ENCODE measurements at regions not wholly inside any gene's neighbourhood (a gene's known extent, or its start where the extent isn't known, plus 50 kb on each side); places are given as distances from the start of the nearest gene placed in this dataset.

DNA sequence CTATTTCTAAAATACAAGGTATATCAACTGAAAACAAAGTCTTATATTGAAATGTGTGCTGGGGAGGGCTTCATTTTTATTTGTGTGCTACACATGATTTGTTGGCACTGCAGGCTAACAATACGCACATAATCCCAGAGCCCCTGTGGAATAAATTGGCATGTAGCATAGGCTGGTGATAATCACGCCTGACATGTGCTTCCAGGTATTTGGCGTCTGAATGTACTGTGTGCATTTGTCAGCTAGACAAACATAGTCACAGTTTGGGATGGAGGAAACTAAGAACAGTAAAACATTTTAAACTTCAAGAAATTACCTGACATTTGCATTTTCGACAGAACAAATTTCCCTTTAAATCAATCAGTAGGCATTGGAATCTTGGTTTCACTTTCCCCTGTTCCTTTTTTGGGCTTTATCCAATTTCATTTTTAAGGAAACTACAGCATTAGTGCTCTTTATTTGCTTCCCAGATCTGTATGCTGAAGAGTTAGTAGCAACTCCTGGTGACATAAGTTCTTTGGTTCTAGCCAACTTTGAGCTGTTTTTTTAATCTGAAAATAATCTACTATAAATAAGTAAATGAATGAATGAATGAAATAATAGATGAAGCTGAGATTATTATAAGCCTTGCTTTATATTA lies 472.3 kb downstream of the PDHA2 start:
- H3K36me3 ChIP-seq (ENCODE audit: control insufficient read depth in 2 of 3, insufficient read depth in 3 of 3, low read length in 3 of 3), result no peaks in the 10 kb centered on the region
- H3K9ac ChIP-seq (ENCODE audit: low read length in 3 of 3), result no peak overlapping the region
- FAIRE-seq (no peak), DNase-seq (no peak)
- TF ChIP-seq, protein P1, sequence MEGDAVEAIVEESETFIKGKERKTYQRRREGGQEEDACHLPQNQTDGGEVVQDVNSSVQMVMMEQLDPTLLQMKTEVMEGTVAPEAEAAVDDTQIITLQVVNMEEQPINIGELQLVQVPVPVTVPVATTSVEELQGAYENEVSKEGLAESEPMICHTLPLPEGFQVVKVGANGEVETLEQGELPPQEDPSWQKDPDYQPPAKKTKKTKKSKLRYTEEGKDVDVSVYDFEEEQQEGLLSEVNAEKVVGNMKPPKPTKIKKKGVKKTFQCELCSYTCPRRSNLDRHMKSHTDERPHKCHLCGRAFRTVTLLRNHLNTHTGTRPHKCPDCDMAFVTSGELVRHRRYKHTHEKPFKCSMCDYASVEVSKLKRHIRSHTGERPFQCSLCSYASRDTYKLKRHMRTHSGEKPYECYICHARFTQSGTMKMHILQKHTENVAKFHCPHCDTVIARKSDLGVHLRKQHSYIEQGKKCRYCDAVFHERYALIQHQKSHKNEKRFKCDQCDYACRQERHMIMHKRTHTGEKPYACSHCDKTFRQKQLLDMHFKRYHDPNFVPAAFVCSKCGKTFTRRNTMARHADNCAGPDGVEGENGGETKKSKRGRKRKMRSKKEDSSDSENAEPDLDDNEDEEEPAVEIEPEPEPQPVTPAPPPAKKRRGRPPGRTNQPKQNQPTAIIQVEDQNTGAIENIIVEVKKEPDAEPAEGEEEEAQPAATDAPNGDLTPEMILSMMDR (IDR thresholded peaks at IDR 0.05; ENCODE audit: borderline replicate concordance, extremely low read depth, insufficient read depth), result no peak
- intact Hi-C loops (cut with DNase I), result no loop called here
- no peaks in the 10 kb centered on the region for H3K27me3 ChIP-seq (ENCODE audit: control insufficient read depth, insufficient read depth, low read length)
- no peaks in the 10 kb centered on the region for H3K9me3 ChIP-seq (ENCODE audit: control insufficient read depth in 2 of 3, insufficient read depth in 1 of 3, low read length in 3 of 3)
- H3K4me3 ChIP-seq (ENCODE audit: low read length in 3 of 3), result peak overlapping the region in 2 of 3 donors; percentile 1 to 47
- no peak overlapping the region for H3K27ac ChIP-seq (ENCODE audit: low read depth in 2 of 2, low read length in 2 of 2)
- no peaks in the 10 kb centered on the region for H3K4me1 ChIP-seq (ENCODE audit: control insufficient read depth in 2 of 3, insufficient read depth in 2 of 3, low read depth in 1 of 3, low read length in 3 of 3)

DNA sequence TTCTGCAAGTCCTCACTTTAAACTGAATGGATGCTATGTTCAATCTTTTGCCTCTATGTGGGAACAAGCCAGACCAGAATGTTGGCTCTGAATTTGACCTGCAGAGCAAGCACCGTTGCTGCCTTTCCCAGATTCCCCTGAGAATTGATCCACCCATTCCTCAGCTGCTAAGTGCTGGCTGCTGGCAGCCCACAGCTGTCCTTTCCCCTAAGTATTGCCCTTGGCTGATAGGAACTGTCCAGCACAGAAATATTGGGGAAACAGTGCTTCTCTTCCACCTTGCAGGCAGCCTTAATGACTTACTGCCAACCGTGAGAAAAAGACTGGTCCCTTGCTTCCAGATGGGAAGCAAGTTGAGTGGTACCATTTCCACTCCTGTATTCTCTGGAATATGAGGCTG lies 475.9 kb downstream of the PDHA2 start:
- intact Hi-C loops (cut with DNase I), result no loop called here
- TF ChIP-seq, protein P1 (IDR thresholded peaks at IDR 0.05; ENCODE audit: borderline replicate concordance, extremely low read depth, insufficient read depth), result no peak
- DNase-seq, result peak in 2 of 5 donors; percentile 15 to 22
- no peaks in the 10 kb centered on the region for H3K36me3 ChIP-seq (ENCODE audit: control insufficient read depth in 2 of 3, insufficient read depth in 3 of 3, low read length in 3 of 3)
- no peak for FAIRE-seq
- H3K27ac ChIP-seq (ENCODE audit: low read depth in 2 of 2, low read length in 2 of 2), result no peak overlapping the region
- H3K4me3 ChIP-seq (ENCODE audit: low read length in 3 of 3), result no peak overlapping the region
- H3K9me3 ChIP-seq (ENCODE audit: control insufficient read depth in 2 of 3, insufficient read depth in 1 of 3, low read length in 3 of 3), result no peaks in the 10 kb centered on the region
- H3K27me3 ChIP-seq (ENCODE audit: control insufficient read depth, insufficient read depth, low read length), result no peaks in the 10 kb centered on the region
- no peak overlapping the region for H3K9ac ChIP-seq (ENCODE audit: low read length in 3 of 3)
- no peaks in the 10 kb centered on the region for H3K4me1 ChIP-seq (ENCODE audit: control insufficient read depth in 2 of 3, insufficient read depth in 2 of 3, low read depth in 1 of 3, low read length in 3 of 3)

- Histone ChIP-seq H3K9ac (ENCODE audit: low read length in 3 of 3) (no peak overlapping the region), H3K27me3 (ENCODE audit: control insufficient read depth, insufficient read depth, low read length) (no peaks in the 10 kb centered on the region), H3K4me3 (ENCODE audit: low read length in 3 of 3) (no peak overlapping the region), H3K27ac (ENCODE audit: low read depth in 2 of 2, low read length in 2 of 2) (no peak overlapping the region), H3K9me3 (ENCODE audit: control insufficient read depth in 2 of 3, insufficient read depth in 1 of 3, low read length in 3 of 3) (no peaks in the 10 kb centered on the region), H3K36me3 (ENCODE audit: control insufficient read depth in 2 of 3, insufficient read depth in 3 of 3, low read length in 3 of 3) (no peaks in the 10 kb centered on the region), H3K4me1 (ENCODE audit: control insufficient read depth in 2 of 3, insufficient read depth in 2 of 3, low read depth in 1 of 3, low read length in 3 of 3) (no peaks in the 10 kb centered on the region)
- no peak for FAIRE-seq
- DNase-seq, result no peak
- TF ChIP-seq, protein P1 (IDR thresholded peaks at IDR 0.05; ENCODE audit: borderline replicate concordance, extremely low read depth, insufficient read depth), result no peak
- intact Hi-C loops (cut with DNase I), result no loop called here
Measured at GRCh38 chr4:96316776-96317175, 476.9 kb downstream of the PDHA2 start.

DNA sequence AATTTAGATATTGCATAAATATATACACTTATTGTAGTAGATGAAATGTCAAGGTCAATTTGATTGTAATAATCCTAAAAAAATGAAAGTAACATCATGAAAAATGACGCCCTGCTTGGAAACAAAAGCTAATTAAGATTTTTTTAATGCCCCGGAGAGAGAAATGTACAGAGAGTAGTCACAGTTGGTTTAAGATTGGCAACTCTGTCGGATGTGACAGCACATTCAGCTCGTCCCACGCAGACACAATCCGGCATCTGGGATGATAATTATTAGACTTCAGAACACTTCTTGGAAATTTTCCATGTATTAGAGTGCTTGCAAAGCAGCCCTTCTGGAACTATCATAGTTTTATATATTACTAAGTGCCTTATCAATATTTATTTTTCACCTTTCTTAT lies 478.0 kb downstream of the PDHA2 start:
- intact Hi-C loops (cut with DNase I), result no loop called here
- H3K4me1 ChIP-seq (ENCODE audit: control insufficient read depth in 2 of 3, insufficient read depth in 2 of 3, low read depth in 1 of 3, low read length in 3 of 3), result no peaks in the 10 kb centered on the region
- H3K27ac ChIP-seq (ENCODE audit: low read depth in 2 of 2, low read length in 2 of 2), result no peak overlapping the region
- DNase-seq (no peak), FAIRE-seq (no peak)
- no peaks in the 10 kb centered on the region for H3K36me3 ChIP-seq (ENCODE audit: control insufficient read depth in 2 of 3, insufficient read depth in 3 of 3, low read length in 3 of 3)
- H3K4me3 ChIP-seq (ENCODE audit: low read length in 3 of 3), result no peak overlapping the region
- no peak overlapping the region for H3K9ac ChIP-seq (ENCODE audit: low read length in 3 of 3)
- H3K9me3 ChIP-seq (ENCODE audit: control insufficient read depth in 2 of 3, insufficient read depth in 1 of 3, low read length in 3 of 3), result no peaks in the 10 kb centered on the region
- H3K27me3 ChIP-seq (ENCODE audit: control insufficient read depth, insufficient read depth, low read length), result no peaks in the 10 kb centered on the region
- TF ChIP-seq, protein P1 (IDR thresholded peaks at IDR 0.05; ENCODE audit: borderline replicate concordance, extremely low read depth, insufficient read depth), result no peak

Measured in kidney (tissue), 13 donors.